ENCODE measurements at regions not wholly inside any gene's neighbourhood (a gene's known extent, or its start where the extent isn't known, plus 50 kb on each side); places are given as distances from the start of the nearest gene placed in this dataset.
"Not testable (repeated sequence)": the region's sequence is repeated elsewhere in the genome, so short reads cannot be mapped to it uniquely, and the experiment has no call there.

GRCh38 chr10:81575036-81575435 lies 300.0 kb upstream of the NRG3 start:
- DNase-seq (no peak), ATAC-seq (no peak)
- intact Hi-C loops (cut with DNase I) = no loop called here

DNA sequence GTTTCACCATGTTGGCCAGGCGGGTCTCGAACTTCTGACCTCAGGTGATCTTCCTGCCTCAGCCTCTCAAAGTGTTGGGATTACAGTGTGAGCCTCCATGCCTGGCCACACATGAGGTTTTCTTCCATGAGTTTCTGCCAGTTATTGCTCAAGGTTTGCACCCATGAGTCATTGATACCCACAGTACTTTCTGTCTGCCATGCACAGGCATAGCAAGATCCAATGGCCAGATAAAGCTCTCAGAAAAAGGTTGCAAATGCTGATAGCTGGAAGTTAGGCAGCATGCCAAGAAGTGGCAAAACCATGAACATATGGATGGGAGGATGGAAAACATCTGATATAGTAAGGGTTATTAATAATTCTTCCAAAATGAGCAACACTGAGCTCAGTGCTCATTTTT lies 298.7 kb upstream of the NRG3 start:
- ATAC-seq = no peak
- DNase-seq = no peak
- intact Hi-C loops (cut with DNase I) = no loop called here

DNA sequence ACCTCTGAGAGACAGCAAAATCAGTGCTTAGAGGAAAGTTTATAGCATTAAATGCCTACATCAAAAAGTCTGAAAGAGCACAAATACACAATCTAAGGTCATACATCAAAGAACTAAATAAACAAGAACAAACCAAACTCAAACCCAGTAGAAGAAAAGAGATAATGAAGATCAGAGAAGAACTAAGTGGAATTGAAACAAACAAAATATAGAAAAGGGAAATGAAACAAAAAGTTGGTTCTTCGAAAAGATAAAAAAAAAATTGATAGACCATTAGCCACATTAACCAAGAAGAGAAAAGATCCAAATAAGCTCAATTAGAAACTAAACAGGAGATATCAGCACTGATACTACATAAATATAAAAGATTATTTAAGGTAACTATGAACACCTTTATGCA lies 280.0 kb upstream of the NRG3 start:
- DNase-seq (no peak), ATAC-seq (no peak)
- intact Hi-C loops (cut with DNase I) = no loop called here

- ATAC-seq = no peak
- intact Hi-C loops (cut with DNase I) = no loop called here
- DNase-seq = no peak
Observed at GRCh38 chr10:81600185-81600584, 274.8 kb upstream of the NRG3 start.

DNA sequence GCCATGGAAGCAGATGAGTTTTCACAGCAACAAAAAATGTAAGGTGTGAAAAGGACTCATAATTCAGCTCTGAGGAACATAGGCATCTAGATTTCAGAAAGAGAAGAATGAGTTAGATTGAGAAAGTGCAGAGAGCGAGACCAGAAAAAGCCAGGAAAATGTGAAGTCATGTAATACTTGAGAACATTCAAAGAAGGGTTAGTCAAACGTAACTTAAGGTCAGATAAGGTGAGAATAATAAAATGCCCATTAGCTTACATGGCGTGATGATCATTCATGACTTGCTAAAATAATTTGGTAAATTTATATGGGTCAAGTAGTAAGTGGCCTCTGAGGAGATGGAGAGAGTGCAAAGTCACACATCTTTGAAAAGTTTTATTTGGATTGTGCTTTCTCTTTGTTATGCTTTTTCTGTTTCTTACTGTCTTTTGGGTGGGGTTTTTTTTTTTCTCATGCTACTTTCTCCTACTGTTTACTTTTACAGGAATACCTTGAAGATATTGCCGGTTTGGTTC lies 271.8 kb upstream of the NRG3 start:
- no peak for ATAC-seq
- no peak for DNase-seq
- intact Hi-C loops (cut with DNase I) = no loop called here

- DNase-seq; ATAC-seq; intact Hi-C loops (cut with DNase I): not testable (repeated sequence)
Observed at GRCh38 chr10:81644485-81644884, 230.5 kb upstream of the NRG3 start.

GRCh38 chr10:81655986-81656385 lies 219.0 kb upstream of the NRG3 start:
- intact Hi-C loops (cut with DNase I) = no loop called here
- DNase-seq = no peak
- ATAC-seq = no peak

- ATAC-seq (no peak), DNase-seq (no peak)
- intact Hi-C loops (cut with DNase I) = no loop called here
Observed at GRCh38 chr10:81662837-81663236, 212.2 kb upstream of the NRG3 start.

- DNase-seq; intact Hi-C loops (cut with DNase I); ATAC-seq: not testable (repeated sequence)
Observed at GRCh38 chr10:81664800-81665199, 210.2 kb upstream of the NRG3 start.

- DNase-seq (no peak), ATAC-seq (no peak)
- intact Hi-C loops (cut with DNase I) = no loop called here
Observed at GRCh38 chr10:81674941-81675340, 200.1 kb upstream of the NRG3 start.

- intact Hi-C loops (cut with DNase I) = no loop called here
- ATAC-seq = no peak
Observed at GRCh38 chr10:81679291-81679690, 195.7 kb upstream of the NRG3 start.

DNA sequence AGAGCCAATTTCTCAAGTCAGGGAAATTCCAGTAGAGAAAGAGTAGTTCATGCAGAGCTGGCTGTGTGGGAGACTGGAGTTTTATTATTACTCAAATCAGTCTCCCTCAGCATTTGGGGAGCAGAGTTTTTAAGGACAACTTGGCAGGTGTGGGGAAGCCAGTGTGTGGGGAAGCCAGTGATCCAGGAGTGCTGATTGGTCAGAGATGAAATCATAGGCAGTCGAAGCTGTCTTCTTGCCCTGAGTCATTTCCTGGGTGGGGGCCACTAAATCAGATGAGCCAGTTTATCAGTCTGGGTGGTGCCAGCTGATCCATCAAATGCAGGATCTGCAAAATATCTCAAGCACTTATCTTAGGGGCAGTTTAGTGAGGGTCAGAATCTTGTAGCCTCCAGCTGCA lies 194.6 kb upstream of the NRG3 start:
- intact Hi-C loops (cut with DNase I) = no loop called here
- DNase-seq (no peak), ATAC-seq (no peak)

More at GRCh38 chr10:81679291-81679690, 195.7 kb upstream of the NRG3 start:
- DNase-seq = no peak

- DNase-seq (no peak), ATAC-seq (no peak)
- intact Hi-C loops (cut with DNase I) = no loop called here
Observed at GRCh38 chr10:81688459-81688858, 186.5 kb upstream of the NRG3 start.

- ATAC-seq (no peak), DNase-seq (no peak)
- intact Hi-C loops (cut with DNase I) = no loop called here
Observed at GRCh38 chr10:81696609-81697388, 178.2 kb upstream of the NRG3 start.

- ATAC-seq = no peak
- intact Hi-C loops (cut with DNase I) = no loop called here
- no peak for DNase-seq
Observed at GRCh38 chr10:81704596-81704995, 170.4 kb upstream of the NRG3 start.

- intact Hi-C loops (cut with DNase I) = no loop called here
- DNase-seq = no peak
- no peak for ATAC-seq
Observed at GRCh38 chr10:81708416-81708815, 166.6 kb upstream of the NRG3 start.

GRCh38 chr10:81708929-81709328 lies 166.1 kb upstream of the NRG3 start:
- intact Hi-C loops (cut with DNase I) = no loop called here
- ATAC-seq = no peak

GRCh38 chr10:81722399-81722798 lies 152.6 kb upstream of the NRG3 start:
- ATAC-seq (no peak), DNase-seq (no peak)
- intact Hi-C loops (cut with DNase I) = no loop called here

More at GRCh38 chr10:81708929-81709328, 166.1 kb upstream of the NRG3 start:
- no peak for DNase-seq

GRCh38 chr10:81724431-81724830 lies 150.6 kb upstream of the NRG3 start:
- no peak for DNase-seq
- no peak for ATAC-seq
- intact Hi-C loops (cut with DNase I) = no loop called here

GRCh38 chr10:81725851-81726250 lies 149.1 kb upstream of the NRG3 start:
- intact Hi-C loops (cut with DNase I) = no loop called here
- no peak for ATAC-seq

GRCh38 chr10:81728692-81729091 lies 146.3 kb upstream of the NRG3 start:
- DNase-seq (no peak), ATAC-seq (no peak)
- intact Hi-C loops (cut with DNase I) = no loop called here

More at GRCh38 chr10:81725851-81726250, 149.1 kb upstream of the NRG3 start:
- no peak for DNase-seq

All from left cardiac atrium (tissue), 4 donors.